ENCODE measurements at regions not wholly inside any gene's neighbourhood (a gene's known extent, or its start where the extent isn't known, plus 50 kb on each side); places are given as distances from the start of the nearest gene placed in this dataset.

DNA sequence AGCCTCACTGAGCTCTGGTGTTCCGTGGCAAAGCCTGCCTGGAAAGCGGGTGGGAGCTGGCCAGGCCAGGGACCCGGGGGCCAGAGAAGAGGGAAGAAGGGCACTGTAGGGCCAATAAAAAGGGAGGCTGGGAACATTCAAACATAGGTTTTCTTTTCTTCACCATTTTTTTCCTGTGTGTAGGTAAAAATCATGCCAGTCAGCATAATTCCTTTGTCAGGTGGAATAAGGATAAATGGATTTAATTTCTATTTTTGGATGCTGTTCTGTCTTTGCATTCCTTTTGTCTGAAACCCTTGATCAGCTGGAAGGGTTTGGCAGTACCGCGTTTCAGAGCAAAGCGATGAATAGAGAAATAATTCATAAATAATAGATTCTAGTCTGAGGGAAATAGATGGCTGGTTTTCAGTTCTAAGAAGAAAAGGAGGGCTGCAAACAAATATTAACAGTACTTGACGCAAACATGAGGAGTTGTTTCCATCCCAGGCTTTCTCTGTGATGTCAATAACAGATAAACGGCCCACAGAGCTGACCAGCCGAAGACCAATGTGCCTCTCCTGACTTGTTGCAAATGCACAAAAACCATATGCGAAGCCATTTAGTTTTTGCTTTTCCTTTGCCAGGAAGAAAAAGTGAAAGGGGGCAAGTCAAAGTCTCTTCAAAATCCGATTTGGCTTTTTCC is 384.4 kb downstream of the TSN start (continued):
- TF ChIP-seq ASH2L (IDR thresholded peaks at IDR 0.05; ENCODE audit: low read length) = no peak
